Erythroblast (primary cell): ENCODE measurements at regions not wholly inside any gene's neighbourhood (a gene's known extent, or its start where the extent isn't known, plus 50 kb on each side); places are given as distances from the start of the nearest gene placed in this dataset.

Experiments
- GATA1 ChIP-seq: IDR thresholded peaks from 2 replicates; pipeline ENCODE4 v1.6.1; 2011; ENCODE audit warnings: low read depth, mild to moderate bottlenecking, control low read depth, low read length, moderate library complexity
- POLR2A ChIP-seq: IDR thresholded peaks from 2 replicates; pipeline ENCODE4 v1.6.1; 2011; ENCODE audit warnings: mild to moderate bottlenecking, low read length

GRCh38 chr5:34582371-34582770, 73.8 kb upstream of the RAI14 start:
- TF ChIP-seq GATA1 = no peak
- no peak for TF ChIP-seq POLR2A
